ENCODE measurements at regions not wholly inside any gene's neighbourhood (a gene's known extent, or its start where the extent isn't known, plus 50 kb on each side); places are given as distances from the start of the nearest gene placed in this dataset.

GRCh38 chr18:78711971-78712370 is 267.6 kb upstream of the SALL3 start:
- TF ChIP-seq CTCF (IDR thresholded peaks at IDR 0.05; ENCODE audit: extremely low read depth, insufficient read depth, missing control alignments) = no peak
- in situ Hi-C loops (cut with MboI; ENCODE audit: low pct_unique_long_range_greater_than_20kb, low sequenced_read_pairs, unreplicated experiment) = no loop called here
- no peak for DNase-seq (ENCODE audit: low spot score)

GRCh38 chr18:78713069-78713468 is 266.5 kb upstream of the SALL3 start:
- no peak for DNase-seq (ENCODE audit: low spot score)
- no peak for TF ChIP-seq CTCF (IDR thresholded peaks at IDR 0.05; ENCODE audit: extremely low read depth, insufficient read depth, missing control alignments)
- in situ Hi-C loops (cut with MboI; ENCODE audit: low pct_unique_long_range_greater_than_20kb, low sequenced_read_pairs, unreplicated experiment) = no loop called here

GRCh38 chr18:78713726-78714125 is 265.9 kb upstream of the SALL3 start:
- no peak for DNase-seq (ENCODE audit: low spot score)
- no peak for TF ChIP-seq CTCF (IDR thresholded peaks at IDR 0.05; ENCODE audit: extremely low read depth, insufficient read depth, missing control alignments)
- in situ Hi-C loops (cut with MboI; ENCODE audit: low pct_unique_long_range_greater_than_20kb, low sequenced_read_pairs, unreplicated experiment) = no loop called here

DNA sequence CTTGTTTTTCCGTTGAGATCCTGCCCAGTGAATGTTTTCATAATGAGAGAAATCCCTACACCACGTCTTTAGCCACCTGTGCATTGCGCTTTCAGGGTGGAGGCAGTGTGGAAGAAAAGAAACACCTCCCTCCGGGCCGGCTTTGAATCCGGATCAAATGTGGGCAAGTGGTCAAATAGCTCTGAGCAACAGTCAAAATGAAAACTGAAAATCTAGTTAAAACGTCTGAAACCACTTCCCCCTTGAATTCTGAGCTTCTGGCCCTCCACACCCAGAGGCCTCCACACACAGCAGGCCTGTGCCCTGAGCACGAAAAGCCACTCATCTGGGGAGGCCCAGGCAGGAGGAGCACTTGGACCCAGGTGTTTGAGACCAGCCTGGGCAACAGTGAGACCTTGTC is 263.6 kb upstream of the SALL3 start:
- in situ Hi-C loops (cut with MboI; ENCODE audit: low pct_unique_long_range_greater_than_20kb, low sequenced_read_pairs, unreplicated experiment) = no loop called here
- DNase-seq (ENCODE audit: low spot score) = no peak
- no peak for TF ChIP-seq CTCF (IDR thresholded peaks at IDR 0.05; ENCODE audit: extremely low read depth, insufficient read depth, missing control alignments)

DNA sequence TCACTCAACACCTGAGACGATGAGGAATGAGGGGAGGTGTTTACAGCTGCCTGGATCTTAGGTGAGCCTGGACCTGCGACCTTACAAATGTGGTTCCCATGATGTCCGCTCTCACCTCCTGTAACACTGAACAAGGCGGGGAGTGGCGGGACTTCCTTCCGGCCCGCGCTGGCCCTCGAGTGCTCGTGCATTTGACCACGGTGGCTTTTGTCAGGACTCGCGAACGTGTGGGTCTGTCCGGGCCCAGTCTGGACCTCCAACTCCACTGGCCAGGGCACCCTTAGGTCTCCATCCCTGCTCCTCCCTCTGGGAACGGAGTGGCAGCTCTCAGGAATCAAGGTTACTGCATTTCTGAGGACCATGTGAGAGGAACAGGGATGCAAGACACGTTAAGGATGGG is 263.0 kb upstream of the SALL3 start:
- no peak for DNase-seq (ENCODE audit: low spot score)
- no peak for TF ChIP-seq CTCF (IDR thresholded peaks at IDR 0.05; ENCODE audit: extremely low read depth, insufficient read depth, missing control alignments)
- in situ Hi-C loops (cut with MboI; ENCODE audit: low pct_unique_long_range_greater_than_20kb, low sequenced_read_pairs, unreplicated experiment) = no loop called here

DNA sequence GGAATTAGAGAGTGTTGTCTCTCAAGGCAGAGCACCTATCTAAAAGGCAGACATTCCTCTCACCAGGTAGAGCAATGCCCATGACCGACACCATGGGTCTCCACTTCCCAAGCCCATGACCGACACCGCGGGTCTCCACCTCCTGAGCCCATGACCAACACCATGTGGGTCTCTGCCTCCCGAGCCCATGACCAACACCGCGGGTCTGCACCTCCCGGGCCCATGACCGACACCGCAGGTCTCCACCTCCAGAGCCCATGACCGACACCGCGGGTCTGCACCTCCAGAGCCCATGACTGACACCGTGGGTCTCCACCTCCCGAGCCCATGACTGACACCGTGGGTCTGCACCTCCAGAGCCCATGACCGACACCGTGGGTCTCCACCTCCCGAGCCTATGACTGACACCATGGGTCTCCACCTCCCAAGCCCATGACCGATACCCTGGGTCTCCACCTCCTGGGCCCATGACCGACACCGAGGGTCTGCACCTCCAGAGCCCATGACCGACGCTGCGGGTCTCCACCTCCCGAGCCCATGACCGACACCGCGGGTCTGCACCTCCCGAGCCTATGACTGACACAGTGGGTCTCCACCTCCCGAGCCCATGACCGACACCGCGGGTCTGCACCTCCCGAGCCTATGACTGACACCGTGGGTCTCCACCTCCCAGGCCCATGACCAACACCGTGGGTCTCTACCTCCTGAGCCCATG is 262.4 kb upstream of the SALL3 start:
- DNase-seq (ENCODE audit: low spot score) = no peak
- no peak for TF ChIP-seq CTCF (IDR thresholded peaks at IDR 0.05; ENCODE audit: extremely low read depth, insufficient read depth, missing control alignments)
- in situ Hi-C loops (cut with MboI; ENCODE audit: low pct_unique_long_range_greater_than_20kb, low sequenced_read_pairs, unreplicated experiment) = no loop called here
